AG04449 (cell line): ENCODE measurements at regions not wholly inside any gene's neighbourhood (a gene's known extent, or its start where the extent isn't known, plus 50 kb on each side); places are given as distances from the start of the nearest gene placed in this dataset.

Experiments
- CTCF ChIA-PET: fragments of 350-600 bp; formaldehyde crosslinking; extraction: SDS; loops from one replicate; lab custom pipeline; 2021; ENCODE audit warnings: antibody characterized with exemption; lab: Yijun Ruan, JAX
- POLR2A ChIA-PET: fragments of 400-600, 350-600 bp; formaldehyde crosslinking; extraction: SDS; loops from one replicate; lab custom pipeline; 2020; ENCODE audit warnings: antibody characterized with exemption, inconsistent platforms; lab: Yijun Ruan, JAX
- DNase-seq: peaks from one replicate; pipeline ENCODE4 v3.0.0-alpha.2; 2010; ENCODE audit warnings: low read depth, low spot score
- H3K4me3 ChIP-seq: 2 replicates; pipeline ENCODE4 v1.5.1; 2011; ENCODE audit warnings: low read depth, mild to moderate bottlenecking, control low read depth, low read length
- TF ChIP-seq, protein P1 (sequence below): IDR thresholded peaks from one replicate; pipeline ENCODE4 v1.5.1; 2011; ENCODE audit warnings: mild to moderate bottlenecking, moderate library complexity, low read length, control low read depth, inconsistent platforms; ENCODE audit not compliant: insufficient read depth; ENCODE audit errors: missing control alignments

DNA sequence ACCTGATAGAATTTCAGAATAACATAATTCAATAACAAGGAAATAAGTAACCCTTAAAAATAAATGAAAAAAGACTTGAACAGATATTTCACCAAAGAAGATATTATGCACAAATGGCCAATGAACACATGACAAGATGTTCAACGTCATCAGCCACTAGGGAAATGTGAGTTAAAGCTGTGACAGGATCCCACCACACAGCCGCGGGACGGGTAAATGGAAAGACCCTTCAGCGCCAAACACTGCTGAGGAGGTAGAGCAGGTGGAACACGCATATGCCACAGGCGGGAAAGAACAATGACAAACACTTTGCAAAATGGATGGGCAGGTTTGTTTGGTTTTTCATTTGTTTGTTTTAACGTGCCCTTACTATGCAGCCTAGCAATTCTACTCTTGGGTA is 86.1 kb upstream of the RNF32 start:
- TF ChIP-seq, protein P1, sequence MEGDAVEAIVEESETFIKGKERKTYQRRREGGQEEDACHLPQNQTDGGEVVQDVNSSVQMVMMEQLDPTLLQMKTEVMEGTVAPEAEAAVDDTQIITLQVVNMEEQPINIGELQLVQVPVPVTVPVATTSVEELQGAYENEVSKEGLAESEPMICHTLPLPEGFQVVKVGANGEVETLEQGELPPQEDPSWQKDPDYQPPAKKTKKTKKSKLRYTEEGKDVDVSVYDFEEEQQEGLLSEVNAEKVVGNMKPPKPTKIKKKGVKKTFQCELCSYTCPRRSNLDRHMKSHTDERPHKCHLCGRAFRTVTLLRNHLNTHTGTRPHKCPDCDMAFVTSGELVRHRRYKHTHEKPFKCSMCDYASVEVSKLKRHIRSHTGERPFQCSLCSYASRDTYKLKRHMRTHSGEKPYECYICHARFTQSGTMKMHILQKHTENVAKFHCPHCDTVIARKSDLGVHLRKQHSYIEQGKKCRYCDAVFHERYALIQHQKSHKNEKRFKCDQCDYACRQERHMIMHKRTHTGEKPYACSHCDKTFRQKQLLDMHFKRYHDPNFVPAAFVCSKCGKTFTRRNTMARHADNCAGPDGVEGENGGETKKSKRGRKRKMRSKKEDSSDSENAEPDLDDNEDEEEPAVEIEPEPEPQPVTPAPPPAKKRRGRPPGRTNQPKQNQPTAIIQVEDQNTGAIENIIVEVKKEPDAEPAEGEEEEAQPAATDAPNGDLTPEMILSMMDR: no peak

DNA sequence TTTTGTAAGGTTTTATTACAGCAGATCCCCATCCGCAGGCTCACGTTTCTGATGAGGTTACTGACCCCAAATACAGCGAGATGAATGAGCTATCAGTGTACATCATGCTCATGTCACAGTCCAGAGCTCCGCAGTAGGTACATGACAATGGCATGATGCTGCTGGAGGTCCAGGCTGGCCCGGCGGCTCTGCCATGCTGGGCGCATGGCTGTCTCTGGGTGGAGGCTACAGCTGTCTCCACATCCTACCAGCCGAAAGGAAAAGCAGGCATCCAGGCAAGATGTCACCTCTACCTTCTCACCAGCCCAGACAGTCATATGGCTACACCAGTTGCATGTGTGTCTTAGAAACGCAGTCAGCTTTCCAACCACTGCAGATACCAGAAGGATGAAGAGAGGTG is 90.9 kb upstream of the RNF32 start:
- CTCF ChIA-PET: no interaction called here
- no peak overlapping the region for H3K4me3 ChIP-seq
- no peak for DNase-seq
- TF ChIP-seq, protein P1: no peak
- POLR2A ChIA-PET: no interaction called here

More for the DNA sequence above, 86.1 kb upstream of the RNF32 start:
- DNase-seq: no peak
- CTCF ChIA-PET: no interaction called here
- POLR2A ChIA-PET: no interaction called here
- H3K4me3 ChIP-seq: no peak overlapping the region

DNA sequence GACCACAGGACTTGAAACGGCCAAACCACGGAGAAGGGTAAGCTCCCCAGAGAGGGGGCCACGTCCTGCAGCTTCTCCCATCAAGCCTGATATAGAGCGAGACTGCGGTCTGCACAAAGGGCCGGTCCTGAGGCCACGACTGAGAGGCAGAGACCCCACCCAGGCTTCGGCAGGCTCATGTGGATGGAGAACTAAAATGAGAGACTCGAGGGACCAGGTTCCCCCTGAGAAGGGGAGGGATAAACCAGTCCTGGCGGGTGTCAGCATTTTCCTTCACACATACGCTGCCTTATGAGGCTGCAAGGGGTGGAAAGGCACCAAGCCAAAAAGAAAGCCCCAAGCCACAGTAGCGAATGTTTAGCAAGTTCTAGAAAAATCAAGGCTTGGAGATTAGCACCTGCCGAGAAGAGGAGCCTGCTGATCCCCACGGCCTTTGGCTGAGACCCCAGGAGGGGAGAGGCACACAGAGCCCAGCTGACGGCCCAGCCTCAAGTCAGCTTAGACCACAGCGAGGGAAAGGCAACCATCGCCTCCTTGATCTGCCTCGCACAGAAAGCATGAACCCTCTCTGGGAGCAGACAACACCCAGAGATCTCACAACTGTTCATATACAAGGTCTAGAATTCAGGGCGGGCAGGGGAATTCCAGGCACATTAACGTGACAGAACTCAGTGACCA is 92.6 kb upstream of the RNF32 start:
- no peak for DNase-seq
- ChIA-PET POLR2A (no interaction called here), CTCF (no interaction called here)
- TF ChIP-seq, protein P1: no peak
- no peak overlapping the region for H3K4me3 ChIP-seq

DNA sequence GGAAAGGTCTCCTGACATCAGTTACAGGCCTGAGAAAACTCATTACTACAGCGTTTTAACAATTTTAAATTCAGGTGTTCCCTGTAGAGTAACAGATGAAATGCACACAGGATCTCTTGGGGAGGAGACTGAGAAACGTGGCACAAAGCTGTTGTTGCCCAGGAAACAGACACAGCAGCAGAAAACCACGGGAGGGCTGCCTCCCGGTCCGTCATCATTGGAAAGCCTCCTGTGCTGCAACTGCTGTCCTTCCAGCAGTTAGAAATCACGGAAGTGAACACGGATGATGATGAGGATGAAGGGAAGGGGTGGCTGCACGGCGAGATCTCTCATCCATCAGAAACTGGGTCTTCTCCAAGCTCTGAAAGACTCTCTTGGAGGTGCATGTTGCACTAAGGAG is 94.6 kb upstream of the RNF32 start:
- H3K4me3 ChIP-seq: no peak overlapping the region
- CTCF ChIA-PET: no interaction called here
- DNase-seq: no peak
- POLR2A ChIA-PET: no interaction called here
- TF ChIP-seq, protein P1: no peak

DNA sequence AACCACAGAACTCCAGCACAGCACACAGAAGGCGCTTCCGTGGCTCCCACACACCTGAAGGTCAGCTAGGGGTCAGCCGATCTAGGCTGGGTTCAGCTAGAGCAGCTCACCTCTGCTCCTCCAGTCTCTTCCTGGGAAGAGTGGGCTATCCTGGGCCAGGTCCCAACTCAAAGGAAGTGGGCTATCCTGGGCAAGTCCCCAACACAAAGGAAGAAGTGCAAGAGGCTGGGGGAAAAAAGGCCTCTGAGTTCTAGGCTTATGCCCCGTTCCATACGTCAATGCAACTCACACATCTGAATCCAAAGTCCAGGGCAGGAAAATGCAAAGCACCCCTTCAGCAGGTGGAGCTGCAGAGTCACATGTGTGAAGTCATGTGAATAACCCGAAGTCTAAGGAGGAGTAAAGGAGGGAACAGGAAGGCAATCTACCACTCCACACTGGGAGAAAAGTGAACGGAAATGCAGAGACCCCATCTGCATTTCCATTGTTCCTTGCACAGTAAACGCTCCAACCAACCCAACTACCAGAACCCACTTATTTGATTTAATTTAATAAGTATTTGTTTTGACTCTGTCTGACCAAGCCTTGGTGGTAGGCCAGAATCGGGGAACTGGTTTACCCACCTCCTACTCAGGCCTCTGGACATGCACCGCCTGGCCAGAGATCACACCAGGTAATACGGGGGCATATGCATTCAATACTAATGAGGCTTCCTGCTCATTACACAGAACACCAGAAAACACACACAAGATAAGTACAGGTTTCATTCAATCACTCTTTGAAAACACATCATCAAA is 95.5 kb upstream of the RNF32 start:
- no peak overlapping the region for H3K4me3 ChIP-seq
- DNase-seq: no peak
- TF ChIP-seq, protein P1: no peak
- ChIA-PET CTCF (no interaction called here), POLR2A (no interaction called here)
